NT2/D1 (cell line): ENCODE measurements at regions not wholly inside any gene's neighbourhood (a gene's known extent, or its start where the extent isn't known, plus 50 kb on each side); places are given as distances from the start of the nearest gene placed in this dataset.

ENCODE experiments used
- DNase-seq: peaks from one replicate; pipeline ENCODE4 v3.0.0-alpha.2; 2011; ENCODE audit warnings: low read depth, low spot score
- H3K27me3 ChIP-seq: 2 replicates; pipeline ENCODE4 v1.6.0; 2011; ENCODE audit warnings: mild to moderate bottlenecking; ENCODE audit not compliant: insufficient read length, insufficient read depth
- H3K36me3 ChIP-seq: 2 replicates; pipeline ENCODE4 v1.6.1; 2011; ENCODE audit warnings: mild to moderate bottlenecking, low read length, mixed read lengths; ENCODE audit not compliant: insufficient read depth, insufficient read length
- H3K4me1 ChIP-seq: 2 replicates; pipeline ENCODE4 v1.5.1; 2011; ENCODE audit not compliant: insufficient read depth, insufficient read length
- H3K4me3 ChIP-seq: 2 replicates; pipeline ENCODE4 v1.5.1; 2011; ENCODE audit warnings: low read depth; ENCODE audit not compliant: insufficient read length
- H3K9ac ChIP-seq: 2 replicates; pipeline ENCODE4 v1.6.0; 2011; ENCODE audit warnings: low read depth; ENCODE audit not compliant: insufficient read length
- H3K9me3 ChIP-seq: 2 replicates; pipeline ENCODE4 v1.5.1; 2011; ENCODE audit warnings: mild to moderate bottlenecking, low read length; ENCODE audit not compliant: insufficient read depth
- SUZ12 ChIP-seq: IDR thresholded peaks from 2 replicates; pipeline ENCODE4 v1.6.1; 2011; ENCODE audit not compliant: insufficient read length, insufficient read depth; ENCODE audit errors: extremely low read depth
- YY1 ChIP-seq: IDR thresholded peaks from 2 replicates; pipeline ENCODE4 v1.6.1; 2011; ENCODE audit not compliant: insufficient read length, insufficient read depth
- ZNF274 ChIP-seq: IDR thresholded peaks from 2 replicates; pipeline ENCODE4 v1.6.1; 2011; ENCODE audit warnings: mild to moderate bottlenecking, low read depth, low read length

DNA sequence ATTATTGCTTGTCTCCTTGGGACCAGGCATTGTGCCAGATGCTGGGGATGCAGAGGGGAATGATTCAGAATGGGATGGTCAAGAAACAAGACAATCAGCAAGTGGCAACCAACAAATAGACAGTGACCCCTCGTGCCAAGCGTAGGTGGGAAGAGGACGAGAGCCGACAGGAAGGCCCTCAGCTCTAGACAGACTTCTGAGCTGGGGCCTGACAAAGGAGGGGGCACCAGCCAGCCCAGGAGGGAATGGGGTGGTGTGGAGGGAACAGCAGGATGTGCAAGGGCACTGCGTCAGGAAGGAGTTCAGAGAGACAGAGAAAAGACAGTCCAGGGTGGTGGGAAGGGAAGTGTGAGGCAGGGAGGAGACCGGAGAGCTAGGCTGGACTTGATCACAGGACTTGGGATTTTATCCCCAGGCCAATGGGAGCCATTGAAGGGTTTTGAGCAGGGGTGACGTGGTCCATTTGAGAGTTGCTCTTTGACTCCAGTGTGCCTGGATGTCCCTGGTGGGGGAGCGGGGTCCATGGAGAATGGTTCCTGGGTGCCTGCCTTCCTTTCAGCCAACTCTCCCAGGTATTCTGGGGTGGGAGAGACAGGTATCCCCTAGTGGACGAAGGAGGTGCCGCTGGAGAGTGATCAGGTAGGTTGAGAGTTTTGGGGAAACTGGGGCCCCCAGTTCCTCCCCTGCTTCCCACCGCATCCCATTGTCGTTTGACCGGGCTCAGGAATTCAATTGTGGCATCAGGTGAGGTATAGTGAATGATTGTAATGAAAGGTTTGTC is 79.3 kb upstream of the ZNF618 start:
- TF ChIP-seq YY1, result no peak
- TF ChIP-seq ZNF274, result no peak
- no peak for TF ChIP-seq SUZ12

GRCh38 chr9:113798062-113799030 is 77.8 kb upstream of the ZNF618 start:
- no peak overlapping the region for H3K9ac ChIP-seq
- no peak overlapping the region for H3K4me3 ChIP-seq
- H3K4me1 ChIP-seq, result peaks cover 10% of the 10 kb centered on the region
- no peaks in the 10 kb centered on the region for H3K27me3 ChIP-seq
- TF ChIP-seq SUZ12, result no peak
- TF ChIP-seq YY1, result no peak
- TF ChIP-seq ZNF274, result no peak
- H3K36me3 ChIP-seq, result no peaks in the 10 kb centered on the region
- no peaks in the 10 kb centered on the region for H3K9me3 ChIP-seq
- no peak for DNase-seq

More for the DNA sequence above, 79.3 kb upstream of the ZNF618 start:
- Histone ChIP-seq H3K27me3 (no peaks in the 10 kb centered on the region), H3K4me1 (peaks cover 10% of the 10 kb centered on the region), H3K9ac (no peak overlapping the region), H3K9me3 (no peaks in the 10 kb centered on the region), H3K36me3 (no peaks in the 10 kb centered on the region), H3K4me3 (no peak overlapping the region)
- DNase-seq, result no peak

GRCh38 chr9:113800276-113800675 is 75.8 kb upstream of the ZNF618 start:
- Histone ChIP-seq H3K36me3 (no peaks in the 10 kb centered on the region), H3K9me3 (no peaks in the 10 kb centered on the region), H3K9ac (no peak overlapping the region), H3K27me3 (no peaks in the 10 kb centered on the region), H3K4me1 (peaks cover 4% of the 10 kb centered on the region), H3K4me3 (no peak overlapping the region)
- TF ChIP-seq ZNF274 (no peak), SUZ12 (no peak), YY1 (no peak)
- no peak for DNase-seq

DNA sequence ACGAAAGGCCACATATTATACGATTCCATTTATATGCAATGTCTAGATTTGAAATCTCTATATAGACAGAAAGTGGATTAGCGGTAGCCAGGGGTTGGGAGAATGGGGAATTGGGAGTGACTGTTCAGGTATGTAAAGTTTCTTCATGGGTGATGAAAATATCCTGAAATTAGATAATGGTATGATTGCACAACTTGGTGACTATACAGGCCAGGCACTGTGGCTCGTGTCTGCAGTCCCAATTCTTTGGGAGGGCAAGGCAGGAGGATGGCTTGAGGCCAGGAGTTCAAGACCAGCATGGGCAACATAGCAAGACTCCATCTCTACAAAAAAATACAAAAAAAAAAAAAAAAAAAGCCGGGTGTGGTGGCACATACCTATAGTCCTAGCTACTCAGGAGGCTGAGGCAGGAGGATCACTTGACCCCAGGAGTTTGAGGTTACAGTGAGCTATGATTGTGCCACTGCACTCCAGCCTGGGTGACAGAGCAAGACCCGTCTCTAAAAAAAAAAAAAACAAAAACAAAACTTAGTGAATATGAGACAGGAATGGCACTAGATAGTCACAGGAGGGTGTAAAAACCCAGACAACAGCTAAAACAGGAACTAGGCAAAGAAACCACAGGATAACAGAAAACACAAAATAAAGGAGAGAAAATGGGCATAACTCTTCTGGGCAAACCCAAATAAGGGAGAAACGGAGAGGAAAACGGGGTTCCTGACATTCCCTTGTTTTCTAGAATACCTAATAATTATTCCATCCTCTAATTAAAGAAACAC is 72.1 kb upstream of the ZNF618 start:
- TF ChIP-seq ZNF274, result no peak
- TF ChIP-seq YY1, result no peak
- TF ChIP-seq SUZ12, result no peak
- H3K4me1 ChIP-seq, result peaks cover 4% of the 10 kb centered on the region
- no peak overlapping the region for H3K9ac ChIP-seq
- H3K27me3 ChIP-seq, result no peaks in the 10 kb centered on the region
- no peak overlapping the region for H3K4me3 ChIP-seq
- H3K9me3 ChIP-seq, result no peaks in the 10 kb centered on the region
- DNase-seq, result no peak
- no peaks in the 10 kb centered on the region for H3K36me3 ChIP-seq

GRCh38 chr9:113805486-113806132 is 70.5 kb upstream of the ZNF618 start:
- H3K36me3 ChIP-seq, result no peaks in the 10 kb centered on the region
- no peak overlapping the region for H3K9ac ChIP-seq
- no peak for DNase-seq
- TF ChIP-seq SUZ12, result no peak
- no peak for TF ChIP-seq YY1
- no peak for TF ChIP-seq ZNF274
- H3K9me3 ChIP-seq, result no peaks in the 10 kb centered on the region
- H3K4me1 ChIP-seq, result no peaks in the 10 kb centered on the region
- no peak overlapping the region for H3K4me3 ChIP-seq
- H3K27me3 ChIP-seq, result no peaks in the 10 kb centered on the region

- H3K9me3 ChIP-seq, result no peaks in the 10 kb centered on the region
- no peak for TF ChIP-seq SUZ12
- TF ChIP-seq ZNF274, result no peak
- no peak for TF ChIP-seq YY1
- peak; percentile 52 for DNase-seq
These were observed 68.7 kb upstream of the ZNF618 start for GRCh38 chr9:113807173-113808061.

More at GRCh38 chr9:113807173-113808061, 68.7 kb upstream of the ZNF618 start:
- H3K4me1 ChIP-seq, result no peaks in the 10 kb centered on the region
- no peaks in the 10 kb centered on the region for H3K27me3 ChIP-seq
- H3K9ac ChIP-seq, result no peak overlapping the region
- H3K4me3 ChIP-seq, result no peak overlapping the region
- no peaks in the 10 kb centered on the region for H3K36me3 ChIP-seq
